ENCODE measurements at regions not wholly inside any gene's neighbourhood (a gene's known extent, or its start where the extent isn't known, plus 50 kb on each side); places are given as distances from the start of the nearest gene placed in this dataset.
"Not testable (repeated sequence)": the region's sequence is repeated elsewhere in the genome, so short reads cannot be mapped to it uniquely, and the experiment has no call there.

- TF ChIP-seq CTCF (conservative IDR thresholded peaks at IDR 0.05; ENCODE audit: low read length): peak; percentile 76
- not testable (repeated sequence) for H3K4me3 ChIP-seq (ENCODE audit: low read length)
- DNase-seq (ENCODE audit: low read depth): peak; percentile 69
Measured at GRCh38 chr1:148371551-148371994, 111.5 kb downstream of the PPIAL4G start.

- not testable (repeated sequence) for H3K4me3 ChIP-seq (ENCODE audit: low read length); DNase-seq (ENCODE audit: low read depth)
Measured at GRCh38 chr1:148370661-148371060, 112.4 kb downstream of the PPIAL4G start.

- TF ChIP-seq CTCF (conservative IDR thresholded peaks at IDR 0.05; ENCODE audit: low read length): no peak
- peak; percentile 18 for DNase-seq (ENCODE audit: low read depth)
- H3K4me3 ChIP-seq (ENCODE audit: low read length): no peak overlapping the region
Measured at GRCh38 chr1:148367596-148367995, 115.5 kb downstream of the PPIAL4G start.

- not testable (repeated sequence) for H3K4me3 ChIP-seq (ENCODE audit: low read length); DNase-seq (ENCODE audit: low read depth)
Measured at GRCh38 chr1:148366136-148366753, 116.9 kb downstream of the PPIAL4G start.

- not testable (repeated sequence) for H3K4me3 ChIP-seq (ENCODE audit: low read length); DNase-seq (ENCODE audit: low read depth)
Measured at GRCh38 chr1:148365151-148365550, 118.0 kb downstream of the PPIAL4G start.

- not testable (repeated sequence) for H3K4me3 ChIP-seq (ENCODE audit: low read length); DNase-seq (ENCODE audit: low read depth)
Measured at GRCh38 chr1:148363979-148364378, 119.1 kb downstream of the PPIAL4G start.

GRCh38 chr1:148363439-148363810, 119.7 kb downstream of the PPIAL4G start:
- H3K4me3 ChIP-seq (ENCODE audit: low read length): no peak overlapping the region
- no peak for TF ChIP-seq CTCF (conservative IDR thresholded peaks at IDR 0.05; ENCODE audit: low read length)
- DNase-seq (ENCODE audit: low read depth): no peak

- no peak for DNase-seq (ENCODE audit: low read depth)
- no peak for TF ChIP-seq CTCF (conservative IDR thresholded peaks at IDR 0.05; ENCODE audit: low read length)
- H3K4me3 ChIP-seq (ENCODE audit: low read length): peak overlapping the region; percentile 27
Measured at GRCh38 chr1:148362626-148363438, 120.3 kb downstream of the PPIAL4G start.

GRCh38 chr1:148362216-148362611, 120.9 kb downstream of the PPIAL4G start:
- DNase-seq (ENCODE audit: low read depth): no peak
- peak overlapping the region; percentile 27 for H3K4me3 ChIP-seq (ENCODE audit: low read length)
- no peak for TF ChIP-seq CTCF (conservative IDR thresholded peaks at IDR 0.05; ENCODE audit: low read length)
